ENCODE measurements at regions not wholly inside any gene's neighbourhood (a gene's known extent, or its start where the extent isn't known, plus 50 kb on each side); places are given as distances from the start of the nearest gene placed in this dataset.

- H3K27ac ChIP-seq (ENCODE audit: low read depth, low read length, poor library complexity, severe bottlenecking): no peak overlapping the region
- no peak for TF ChIP-seq EZH2 (IDR thresholded peaks at IDR 0.05; ENCODE audit: borderline replicate concordance, low read length)
- no peak for TF ChIP-seq CTCF (IDR thresholded peaks at IDR 0.05; ENCODE audit: low read length)
- H3K9me2 ChIP-seq (ENCODE audit: low read depth, low read length): no peaks in the 10 kb centered on the region
- no peak overlapping the region for H3K4me2 ChIP-seq (ENCODE audit: low read length)
- no peaks in the 10 kb centered on the region for H3K36me3 ChIP-seq (ENCODE audit: insufficient read depth, low read length)
- H3K9ac ChIP-seq (ENCODE audit: low read length): no peak overlapping the region
- H3K9me3 ChIP-seq (ENCODE audit: low read length): no peaks in the 10 kb centered on the region
- no peaks in the 10 kb centered on the region for H3K4me1 ChIP-seq (ENCODE audit: insufficient read depth, low read length, severe bottlenecking)
- no peak overlapping the region for H3K4me3 ChIP-seq (ENCODE audit: low read depth, low read length, poor library complexity, severe bottlenecking)
- H3F3A ChIP-seq (ENCODE audit: insufficient read depth, low read length): no peaks in the 10 kb centered on the region
- peaks cover 30% of the 10 kb centered on the region; the same call in 1 of the 2 replicates for H3K27me3 ChIP-seq (ENCODE audit: insufficient read depth, low read length)
- no peak overlapping the region for H2AFZ ChIP-seq (ENCODE audit: low read length)
- no peaks in the 10 kb centered on the region for H4K20me1 ChIP-seq (ENCODE audit: insufficient read depth, low read length)
- H3K79me2 ChIP-seq (ENCODE audit: insufficient read depth, low read length): no peaks in the 10 kb centered on the region
Measured at GRCh38 chr20:50272724-50273446, 82.3 kb downstream of the CEBPB start.

GRCh38 chr20:50273601-50274491, 83.2 kb downstream of the CEBPB start:
- no peak overlapping the region for H3K9ac ChIP-seq (ENCODE audit: low read length)
- H3K4me1 ChIP-seq (ENCODE audit: insufficient read depth, low read length, severe bottlenecking): no peaks in the 10 kb centered on the region
- no peak overlapping the region for H3K27ac ChIP-seq (ENCODE audit: low read depth, low read length, poor library complexity, severe bottlenecking)
- H3K9me2 ChIP-seq (ENCODE audit: low read depth, low read length): no peaks in the 10 kb centered on the region
- H3K4me3 ChIP-seq (ENCODE audit: low read depth, low read length, poor library complexity, severe bottlenecking): no peak overlapping the region
- H2AFZ ChIP-seq (ENCODE audit: low read length): no peak overlapping the region
- no peaks in the 10 kb centered on the region for H3K79me2 ChIP-seq (ENCODE audit: insufficient read depth, low read length)
- H3K9me3 ChIP-seq (ENCODE audit: low read length): no peaks in the 10 kb centered on the region
- no peak overlapping the region for H3K4me2 ChIP-seq (ENCODE audit: low read length)
- H3K27me3 ChIP-seq (ENCODE audit: insufficient read depth, low read length): peaks cover 30% of the 10 kb centered on the region
- H4K20me1 ChIP-seq (ENCODE audit: insufficient read depth, low read length): no peaks in the 10 kb centered on the region
- H3K36me3 ChIP-seq (ENCODE audit: insufficient read depth, low read length): no peaks in the 10 kb centered on the region
- no peak for TF ChIP-seq CTCF (IDR thresholded peaks at IDR 0.05; ENCODE audit: low read length)
- H3F3A ChIP-seq (ENCODE audit: insufficient read depth, low read length): no peaks in the 10 kb centered on the region

GRCh38 chr20:50274570-50275430, 84.2 kb downstream of the CEBPB start:
- Histone ChIP-seq H3K36me3 (ENCODE audit: insufficient read depth, low read length) (no peaks in the 10 kb centered on the region), H3K4me3 (ENCODE audit: low read depth, low read length, poor library complexity, severe bottlenecking) (no peak overlapping the region), H3K27ac (ENCODE audit: low read depth, low read length, poor library complexity, severe bottlenecking) (no peak overlapping the region), H2AFZ (ENCODE audit: low read length) (no peak overlapping the region), H3K9me2 (ENCODE audit: low read depth, low read length) (no peaks in the 10 kb centered on the region), H3K4me1 (ENCODE audit: insufficient read depth, low read length, severe bottlenecking) (no peaks in the 10 kb centered on the region), H4K20me1 (ENCODE audit: insufficient read depth, low read length) (no peaks in the 10 kb centered on the region), H3K4me2 (ENCODE audit: low read length) (no peak overlapping the region), H3F3A (ENCODE audit: insufficient read depth, low read length) (no peaks in the 10 kb centered on the region), H3K79me2 (ENCODE audit: insufficient read depth, low read length) (no peaks in the 10 kb centered on the region), H3K9ac (ENCODE audit: low read length) (no peak overlapping the region), H3K9me3 (ENCODE audit: low read length) (no peaks in the 10 kb centered on the region), H3K27me3 (ENCODE audit: insufficient read depth, low read length) (peaks cover 30% of the 10 kb centered on the region)
- TF ChIP-seq EZH2 (IDR thresholded peaks at IDR 0.05; ENCODE audit: borderline replicate concordance, low read length) (no peak), CTCF (IDR thresholded peaks at IDR 0.05; ENCODE audit: low read length) (no peak)
